Astrocyte of the spinal cord (primary cell): ENCODE measurements at regions not wholly inside any gene's neighbourhood (a gene's known extent, or its start where the extent isn't known, plus 50 kb on each side); places are given as distances from the start of the nearest gene placed in this dataset.

Experiments
- DNase-seq: peaks from one replicate; pipeline ENCODE4 v3.0.0; 2011; ENCODE audit warnings: low read depth, low spot score
- H3K4me3 ChIP-seq: 2 replicates; pipeline ENCODE4 v1.5.1; 2011; ENCODE audit warnings: low read depth, mild to moderate bottlenecking, low read length, moderate library complexity
- in situ Hi-C: cut with HindIII; loops from 2 replicates; pipeline ENCODE4 v1.10.0; 2017; ENCODE audit warnings: low sequenced_read_pairs
- TF ChIP-seq, protein P1 (sequence below): IDR thresholded peaks from 2 replicates; pipeline ENCODE4 v1.5.1; 2012; ENCODE audit warnings: low read depth, mild to moderate bottlenecking, low read length, inconsistent platforms

DNA sequence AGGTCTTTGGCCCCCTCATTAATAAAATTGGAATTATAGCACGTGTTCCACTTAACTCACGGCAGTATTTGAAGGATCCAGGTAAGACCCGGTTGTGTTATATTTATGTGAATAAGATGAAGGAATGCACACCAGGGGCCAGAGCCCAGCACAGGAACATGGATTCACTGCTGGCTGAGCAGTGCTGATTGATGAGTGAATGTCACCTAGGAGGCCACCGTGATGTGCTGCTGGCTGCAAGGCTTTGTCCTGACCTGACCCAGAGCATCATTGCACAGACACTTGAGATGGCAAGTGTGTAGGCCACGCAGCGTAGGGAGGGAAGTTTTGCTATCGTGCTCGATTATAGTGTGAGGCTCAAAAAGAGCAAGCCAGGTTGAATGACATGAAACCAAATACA is 350.7 kb upstream of the MGMT start:
- TF ChIP-seq, protein P1, sequence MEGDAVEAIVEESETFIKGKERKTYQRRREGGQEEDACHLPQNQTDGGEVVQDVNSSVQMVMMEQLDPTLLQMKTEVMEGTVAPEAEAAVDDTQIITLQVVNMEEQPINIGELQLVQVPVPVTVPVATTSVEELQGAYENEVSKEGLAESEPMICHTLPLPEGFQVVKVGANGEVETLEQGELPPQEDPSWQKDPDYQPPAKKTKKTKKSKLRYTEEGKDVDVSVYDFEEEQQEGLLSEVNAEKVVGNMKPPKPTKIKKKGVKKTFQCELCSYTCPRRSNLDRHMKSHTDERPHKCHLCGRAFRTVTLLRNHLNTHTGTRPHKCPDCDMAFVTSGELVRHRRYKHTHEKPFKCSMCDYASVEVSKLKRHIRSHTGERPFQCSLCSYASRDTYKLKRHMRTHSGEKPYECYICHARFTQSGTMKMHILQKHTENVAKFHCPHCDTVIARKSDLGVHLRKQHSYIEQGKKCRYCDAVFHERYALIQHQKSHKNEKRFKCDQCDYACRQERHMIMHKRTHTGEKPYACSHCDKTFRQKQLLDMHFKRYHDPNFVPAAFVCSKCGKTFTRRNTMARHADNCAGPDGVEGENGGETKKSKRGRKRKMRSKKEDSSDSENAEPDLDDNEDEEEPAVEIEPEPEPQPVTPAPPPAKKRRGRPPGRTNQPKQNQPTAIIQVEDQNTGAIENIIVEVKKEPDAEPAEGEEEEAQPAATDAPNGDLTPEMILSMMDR = no peak
- no peak overlapping the region for H3K4me3 ChIP-seq
- DNase-seq = no peak
- in situ Hi-C loops = no loop called here

DNA sequence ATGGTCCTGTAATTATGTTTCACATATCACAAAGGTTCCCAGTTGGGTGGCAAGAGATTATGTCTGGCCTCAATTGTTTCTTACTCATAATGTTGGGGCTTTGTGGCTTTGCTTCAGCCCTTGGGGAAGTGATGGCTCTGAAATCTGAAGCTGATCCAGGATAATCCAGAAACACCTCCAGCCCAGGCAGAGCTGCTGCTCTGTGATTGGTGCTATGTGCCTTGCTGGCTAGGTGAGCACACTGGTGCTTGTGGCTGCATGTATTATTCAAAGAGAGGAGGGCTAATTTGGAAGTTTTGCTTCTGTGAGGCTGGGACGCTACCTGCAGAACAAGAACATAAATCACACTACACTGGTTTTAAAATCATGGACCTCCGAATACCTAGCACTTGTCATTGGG is 346.6 kb upstream of the MGMT start:
- TF ChIP-seq, protein P1 = no peak
- in situ Hi-C loops = no loop called here

DNA sequence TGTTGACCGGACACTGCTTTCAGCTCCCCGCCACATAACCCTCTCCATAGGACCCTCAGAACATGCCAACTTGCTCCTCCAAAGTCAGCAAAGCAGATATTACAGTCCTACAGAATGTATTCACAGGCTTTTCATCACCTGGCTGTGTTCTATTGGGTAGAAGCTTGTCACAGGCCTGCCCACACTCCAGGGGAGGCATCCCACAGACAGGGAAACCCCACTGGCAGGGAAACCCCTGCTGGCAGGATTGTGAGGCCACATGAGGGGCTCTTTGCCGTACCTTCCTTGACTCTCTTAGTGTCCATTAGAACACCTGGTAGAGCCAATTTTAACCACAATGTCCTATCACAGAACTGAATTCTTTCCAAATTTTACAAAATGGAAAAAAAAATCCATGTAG is 344.2 kb upstream of the MGMT start:
- in situ Hi-C loops = no loop called here
- no peak overlapping the region for H3K4me3 ChIP-seq
- TF ChIP-seq, protein P1 = no peak
- no peak for DNase-seq

More for the DNA sequence above, 346.6 kb upstream of the MGMT start:
- DNase-seq = no peak
- no peak overlapping the region for H3K4me3 ChIP-seq

DNA sequence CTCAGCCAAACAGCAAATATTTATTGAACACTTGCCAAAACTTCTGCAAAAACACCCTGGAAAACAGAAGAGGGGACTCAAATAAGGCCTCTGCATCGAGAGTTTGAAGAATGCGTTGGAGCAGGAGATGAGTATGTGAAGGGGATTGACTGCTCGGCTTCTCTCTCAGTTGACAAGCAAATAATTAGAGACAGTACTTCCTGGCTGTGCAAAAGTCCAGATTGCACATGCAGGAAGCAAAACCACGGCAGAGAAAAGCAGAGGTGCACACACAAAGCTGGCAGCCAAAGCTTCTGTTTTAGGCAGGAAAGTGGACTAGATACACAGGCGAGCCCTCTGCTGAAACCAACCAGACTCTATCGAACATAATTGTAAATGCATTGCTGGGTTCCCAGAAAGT is 343.6 kb upstream of the MGMT start:
- DNase-seq = no peak

DNA sequence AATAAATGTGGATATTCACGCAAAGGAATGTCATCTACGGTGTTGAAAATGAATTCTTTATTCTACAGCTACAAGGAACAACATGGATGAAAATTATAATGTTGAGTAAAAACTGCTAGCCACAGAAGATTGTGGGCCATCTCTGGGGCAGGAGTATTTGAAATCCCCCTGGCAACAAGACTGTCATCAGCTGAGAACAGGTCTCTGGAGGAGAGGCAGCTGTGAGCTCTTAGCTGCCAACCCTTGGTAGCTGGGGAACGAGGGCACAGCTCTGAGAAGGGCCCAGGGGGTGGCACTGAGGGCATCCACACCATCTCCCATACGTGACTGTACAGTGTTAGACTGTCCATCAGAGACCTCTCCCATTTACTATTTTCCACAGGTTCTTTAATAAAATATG is 340.1 kb upstream of the MGMT start:
- H3K4me3 ChIP-seq = no peak overlapping the region
- no peak for DNase-seq
- in situ Hi-C loops = no loop called here
- TF ChIP-seq, protein P1 = no peak

More for the DNA sequence above, 343.6 kb upstream of the MGMT start:
- H3K4me3 ChIP-seq = no peak overlapping the region
- TF ChIP-seq, protein P1 = no peak
- in situ Hi-C loops = no loop called here

DNA sequence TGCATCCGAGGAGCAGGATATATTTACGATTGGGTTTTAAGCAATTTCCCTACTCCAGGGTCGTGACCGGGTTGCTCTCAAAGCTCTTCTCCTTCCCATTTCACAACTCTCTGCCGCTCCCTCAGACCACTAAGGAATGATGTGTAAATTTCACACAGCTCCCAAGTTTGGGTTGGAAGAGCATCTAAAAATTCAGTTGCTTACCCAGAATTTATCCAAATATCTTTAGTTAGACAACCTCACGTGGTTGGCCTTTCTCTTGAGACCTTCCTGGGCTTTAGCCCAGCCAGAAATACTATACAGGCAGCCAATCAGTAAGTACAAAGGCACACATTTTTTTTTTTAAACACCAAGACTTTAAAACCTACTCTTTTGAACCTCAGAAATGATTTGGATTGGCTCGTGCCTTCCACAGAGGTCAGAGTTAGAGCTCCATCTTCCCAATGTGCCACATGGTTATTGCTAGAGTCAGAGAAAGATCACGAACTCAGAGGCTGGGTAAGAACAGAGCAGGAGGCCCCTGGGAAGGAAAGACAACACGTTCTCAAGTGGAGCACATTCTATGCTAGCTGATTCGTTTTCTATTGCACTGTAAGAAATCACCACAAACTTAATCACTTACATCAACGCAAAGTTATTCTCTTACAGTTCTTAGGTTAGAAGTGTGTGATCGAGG is 335.4 kb upstream of the MGMT start:
- in situ Hi-C loops = no loop called here

More for the DNA sequence above, 335.4 kb upstream of the MGMT start:
- no peak for DNase-seq
- TF ChIP-seq, protein P1 = no peak
- H3K4me3 ChIP-seq = no peak overlapping the region
